ENCODE measurements at regions not wholly inside any gene's neighbourhood (a gene's known extent, or its start where the extent isn't known, plus 50 kb on each side); places are given as distances from the start of the nearest gene placed in this dataset.

GRCh38 chr6:153599901-153600300 lies 439.1 kb upstream of the OPRM1 start:
- no peak for DNase-seq
- in situ Hi-C loops (cut with HindIII; ENCODE audit: low pct_ligation_motif_present, low pct_unique_long_range_greater_than_20kb, low sequenced_read_pairs): no loop called here

DNA sequence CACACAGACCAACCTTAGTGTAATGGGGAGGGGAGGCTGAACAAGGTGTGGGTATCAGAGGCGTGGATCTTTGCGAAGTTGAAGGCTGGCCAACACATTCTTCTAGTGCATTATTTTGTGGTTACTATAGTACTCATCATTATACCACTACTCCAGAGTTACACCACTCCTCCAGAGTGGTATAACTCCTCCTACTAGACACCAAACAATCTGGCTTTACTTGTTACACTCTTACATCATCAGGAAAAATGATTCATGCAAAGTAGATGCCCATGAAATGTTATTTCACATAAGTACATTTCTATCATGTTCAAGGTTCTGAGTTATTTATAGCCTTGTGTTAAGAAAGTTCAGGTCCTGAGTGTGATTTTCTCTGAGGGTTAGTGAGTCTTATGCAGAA lies 443.1 kb upstream of the OPRM1 start:
- in situ Hi-C loops (cut with HindIII; ENCODE audit: low pct_ligation_motif_present, low pct_unique_long_range_greater_than_20kb, low sequenced_read_pairs): no loop called here
- DNase-seq: no peak

GRCh38 chr6:153594871-153595270 lies 444.2 kb upstream of the OPRM1 start:
- DNase-seq: no peak
- in situ Hi-C loops (cut with HindIII; ENCODE audit: low pct_ligation_motif_present, low pct_unique_long_range_greater_than_20kb, low sequenced_read_pairs): no loop called here

GRCh38 chr6:153591159-153591558 lies 447.9 kb upstream of the OPRM1 start:
- in situ Hi-C loops (cut with HindIII; ENCODE audit: low pct_ligation_motif_present, low pct_unique_long_range_greater_than_20kb, low sequenced_read_pairs): no loop called here
- DNase-seq: no peak

- in situ Hi-C loops (cut with HindIII; ENCODE audit: low pct_ligation_motif_present, low pct_unique_long_range_greater_than_20kb, low sequenced_read_pairs): no loop called here
- no peak for DNase-seq
These were observed 448.6 kb upstream of the OPRM1 start for GRCh38 chr6:153590411-153590810.

DNA sequence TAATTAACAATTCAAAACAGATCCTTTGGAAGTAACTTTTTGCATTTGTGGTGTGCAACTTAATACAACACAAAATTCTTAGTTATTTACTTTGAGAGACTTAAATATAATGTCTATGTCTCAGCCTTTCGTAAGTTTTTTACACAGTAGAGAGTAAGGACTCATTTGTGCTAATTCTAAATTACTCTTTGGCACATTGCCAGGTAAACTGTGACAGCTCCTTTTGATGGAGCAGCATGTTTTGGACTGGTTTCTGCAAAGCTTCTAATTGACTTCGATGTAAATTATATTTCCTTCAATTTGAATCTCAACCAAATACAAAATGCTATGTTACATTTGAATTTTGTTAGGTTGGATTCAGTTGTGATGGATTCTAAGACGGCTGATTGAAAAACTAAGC lies 450.7 kb upstream of the OPRM1 start:
- in situ Hi-C loops (cut with HindIII; ENCODE audit: low pct_ligation_motif_present, low pct_unique_long_range_greater_than_20kb, low sequenced_read_pairs): no loop called here

GRCh38 chr6:153583685-153584084 lies 452.6 kb upstream of the RGS17 start:
- in situ Hi-C loops (cut with HindIII; ENCODE audit: low pct_ligation_motif_present, low pct_unique_long_range_greater_than_20kb, low sequenced_read_pairs): no loop called here

More for the DNA sequence above, 450.7 kb upstream of the OPRM1 start:
- no peak for DNase-seq

GRCh38 chr6:153580776-153581175 lies 449.7 kb upstream of the RGS17 start:
- in situ Hi-C loops (cut with HindIII; ENCODE audit: low pct_ligation_motif_present, low pct_unique_long_range_greater_than_20kb, low sequenced_read_pairs): no loop called here
- no peak for DNase-seq

More at GRCh38 chr6:153583685-153584084, 452.6 kb upstream of the RGS17 start:
- DNase-seq: no peak

DNA sequence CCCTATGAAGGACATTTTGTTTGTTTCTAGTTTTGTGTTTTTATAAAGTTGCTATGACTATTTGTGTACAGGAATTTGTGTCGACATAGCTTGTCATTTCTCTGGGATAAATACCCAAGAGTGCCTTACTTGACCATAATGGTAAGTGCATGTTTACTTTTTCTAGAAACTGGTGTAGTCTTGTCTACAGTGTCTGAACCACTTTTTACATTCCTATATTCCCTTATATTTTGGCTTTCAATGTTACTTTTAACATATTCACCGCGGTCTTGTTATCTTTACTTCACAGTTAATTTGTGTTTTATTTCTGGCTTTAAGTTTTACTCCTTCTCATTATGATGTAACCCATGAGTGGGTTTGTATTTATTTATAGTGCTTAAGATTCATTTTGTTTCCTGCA lies 444.4 kb upstream of the RGS17 start:
- no peak for DNase-seq
- in situ Hi-C loops (cut with HindIII; ENCODE audit: low pct_ligation_motif_present, low pct_unique_long_range_greater_than_20kb, low sequenced_read_pairs): no loop called here

DNA sequence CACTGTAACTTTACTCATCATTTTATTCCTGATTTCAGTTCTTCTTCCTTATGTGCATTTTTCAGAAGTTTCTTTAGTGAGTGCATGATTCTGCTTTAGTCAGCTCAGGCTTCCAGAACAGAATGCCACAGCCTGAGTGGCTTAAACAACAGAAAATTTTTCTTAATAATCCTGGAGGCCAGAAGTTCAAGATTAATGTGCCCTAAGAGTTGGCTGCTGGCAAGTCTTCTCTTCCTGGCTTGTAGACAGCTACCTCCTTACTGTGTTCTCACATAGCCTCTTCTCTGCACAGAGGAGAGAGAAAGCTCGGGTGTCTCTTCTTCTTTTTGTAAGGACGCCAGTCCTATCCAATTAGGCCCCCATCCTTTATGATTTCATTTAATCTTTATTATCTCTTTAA lies 443.1 kb upstream of the RGS17 start:
- no peak for DNase-seq
- in situ Hi-C loops (cut with HindIII; ENCODE audit: low pct_ligation_motif_present, low pct_unique_long_range_greater_than_20kb, low sequenced_read_pairs): no loop called here

- in situ Hi-C loops (cut with HindIII; ENCODE audit: low pct_ligation_motif_present, low pct_unique_long_range_greater_than_20kb, low sequenced_read_pairs): no loop called here
These were observed 441.3 kb upstream of the RGS17 start for GRCh38 chr6:153572371-153572770.

GRCh38 chr6:153568628-153569027 lies 437.5 kb upstream of the RGS17 start:
- in situ Hi-C loops (cut with HindIII; ENCODE audit: low pct_ligation_motif_present, low pct_unique_long_range_greater_than_20kb, low sequenced_read_pairs): no loop called here
- DNase-seq: no peak

More at GRCh38 chr6:153572371-153572770, 441.3 kb upstream of the RGS17 start:
- DNase-seq: no peak

DNA sequence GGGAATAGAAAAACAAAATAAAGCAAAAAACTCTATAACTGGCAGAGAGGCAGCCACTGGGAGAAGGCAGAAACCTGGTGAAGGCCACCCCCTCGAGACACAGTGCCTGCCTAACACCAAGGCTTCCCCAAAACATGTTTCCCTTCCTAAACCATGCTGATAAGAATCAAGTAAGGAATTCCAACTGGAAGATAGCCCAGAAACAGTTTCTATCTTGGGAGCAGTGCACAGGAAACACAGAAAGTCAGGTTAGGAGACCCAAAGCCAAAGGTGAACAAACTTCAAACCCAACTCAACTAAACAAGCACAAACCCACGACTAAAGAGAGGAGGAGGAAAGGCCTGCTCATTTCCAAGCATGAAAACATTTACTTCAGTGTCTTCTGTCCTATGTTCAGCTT lies 433.7 kb upstream of the RGS17 start:
- DNase-seq: no peak
- in situ Hi-C loops (cut with HindIII; ENCODE audit: low pct_ligation_motif_present, low pct_unique_long_range_greater_than_20kb, low sequenced_read_pairs): no loop called here

DNA sequence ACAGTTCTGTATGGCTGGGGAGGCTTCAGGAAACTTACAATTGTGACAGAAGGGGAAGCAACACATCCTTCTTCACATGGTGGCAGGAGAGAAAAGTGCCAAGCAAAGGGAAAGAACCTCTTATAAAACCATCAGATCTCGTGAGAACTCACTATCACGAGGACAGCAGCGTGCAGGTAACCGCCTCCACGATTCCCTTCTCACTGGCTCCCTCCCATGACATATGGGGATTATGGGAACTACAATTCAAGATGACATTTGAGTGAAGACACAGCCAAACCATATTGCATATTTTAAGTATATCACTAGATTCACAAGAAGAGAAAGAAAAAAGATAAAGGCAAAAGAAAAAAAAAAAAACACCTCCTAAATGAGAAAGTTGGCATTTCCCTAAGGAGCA lies 431.9 kb upstream of the RGS17 start:
- in situ Hi-C loops (cut with HindIII; ENCODE audit: low pct_ligation_motif_present, low pct_unique_long_range_greater_than_20kb, low sequenced_read_pairs): no loop called here
- no peak for DNase-seq

DNA sequence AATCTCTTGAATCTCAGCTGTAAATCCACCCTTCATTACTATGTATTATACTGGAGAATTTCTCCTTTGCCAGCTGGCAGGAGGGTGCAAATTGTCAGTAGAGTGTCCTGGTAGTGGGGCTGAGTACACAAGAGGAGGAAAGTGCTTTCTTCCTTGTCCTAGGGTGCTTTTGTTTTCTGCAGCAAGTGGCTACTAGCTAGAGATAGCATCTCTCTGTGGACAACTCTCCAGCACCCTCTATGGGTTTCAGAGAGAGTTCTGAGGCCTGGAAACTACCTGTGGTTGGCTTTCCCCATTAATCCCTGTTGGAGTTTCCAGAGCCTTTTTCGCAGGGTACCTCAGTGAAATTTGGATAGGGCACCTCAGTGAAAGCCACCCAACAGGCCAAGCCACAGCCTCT lies 422.5 kb upstream of the RGS17 start:
- in situ Hi-C loops (cut with HindIII; ENCODE audit: low pct_ligation_motif_present, low pct_unique_long_range_greater_than_20kb, low sequenced_read_pairs): no loop called here
- DNase-seq: peak; percentile 14

DNA sequence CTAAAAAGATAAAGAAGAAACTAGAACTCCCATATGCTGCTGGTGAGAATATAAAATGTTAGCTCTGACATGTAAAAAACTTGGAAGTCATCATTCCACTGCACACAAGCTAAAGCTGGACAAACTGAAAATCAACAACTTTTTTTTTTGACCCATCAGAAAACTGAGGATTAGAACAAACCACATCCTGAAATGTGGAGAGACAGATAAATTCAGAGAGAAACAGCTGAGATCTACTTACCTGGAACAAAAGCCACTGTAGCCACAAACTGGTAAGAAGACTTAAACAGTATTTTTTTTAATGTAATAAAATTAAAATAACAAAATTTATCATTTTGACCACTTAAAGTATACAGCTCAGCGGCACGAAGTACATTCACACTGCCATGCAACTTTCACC lies 408.5 kb upstream of the RGS17 start:
- in situ Hi-C loops (cut with HindIII; ENCODE audit: low pct_ligation_motif_present, low pct_unique_long_range_greater_than_20kb, low sequenced_read_pairs): no loop called here
- DNase-seq: no peak

GRCh38 chr6:153538491-153538890 lies 407.4 kb upstream of the RGS17 start:
- in situ Hi-C loops (cut with HindIII; ENCODE audit: low pct_ligation_motif_present, low pct_unique_long_range_greater_than_20kb, low sequenced_read_pairs): no loop called here
- no peak for DNase-seq

DNA sequence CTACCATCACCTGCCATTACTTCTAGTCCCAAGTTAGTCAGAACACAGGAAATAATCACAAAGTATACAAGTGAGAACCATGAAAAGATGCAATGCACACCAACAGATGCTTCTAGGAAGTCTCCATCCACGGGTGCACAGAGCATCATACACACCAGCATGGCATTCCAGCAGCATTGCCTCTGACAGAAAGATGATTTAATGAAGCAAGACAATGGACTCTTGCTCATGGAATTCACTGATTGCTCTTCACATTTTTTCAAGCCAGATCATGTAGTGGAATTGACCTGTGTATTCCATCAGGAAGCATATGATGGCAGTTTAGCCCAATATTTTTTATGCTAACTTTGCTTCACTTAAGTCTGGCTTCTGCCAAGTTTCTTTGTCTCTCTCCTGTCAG lies 406.3 kb upstream of the RGS17 start:
- no peak for DNase-seq
- in situ Hi-C loops (cut with HindIII; ENCODE audit: low pct_ligation_motif_present, low pct_unique_long_range_greater_than_20kb, low sequenced_read_pairs): no loop called here

GRCh38 chr6:153526479-153526878 lies 395.4 kb upstream of the RGS17 start:
- in situ Hi-C loops (cut with HindIII; ENCODE audit: low pct_ligation_motif_present, low pct_unique_long_range_greater_than_20kb, low sequenced_read_pairs): no loop called here
- DNase-seq: no peak

GRCh38 chr6:153525998-153526397 lies 394.9 kb upstream of the RGS17 start:
- DNase-seq: no peak
- in situ Hi-C loops (cut with HindIII; ENCODE audit: low pct_ligation_motif_present, low pct_unique_long_range_greater_than_20kb, low sequenced_read_pairs): no loop called here

DNA sequence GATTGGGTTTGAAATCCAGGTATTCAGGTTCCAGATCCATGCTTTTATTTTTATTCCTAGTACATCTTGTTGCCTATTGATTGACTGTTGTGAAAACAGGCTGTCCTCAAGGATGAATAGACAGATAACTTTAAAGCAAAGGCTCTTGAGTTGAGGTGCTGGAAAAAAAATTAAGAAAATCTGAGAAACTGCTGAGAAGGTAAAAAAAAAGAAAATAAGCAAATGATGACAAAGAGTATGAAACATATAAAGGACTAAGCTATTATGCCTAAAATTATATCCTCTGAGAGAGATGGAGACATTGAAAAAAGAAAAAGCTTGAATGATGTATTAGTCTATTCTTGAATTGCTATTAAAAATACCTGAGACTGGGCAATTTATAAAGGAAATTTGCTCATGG lies 392.3 kb upstream of the RGS17 start:
- in situ Hi-C loops (cut with HindIII; ENCODE audit: low pct_ligation_motif_present, low pct_unique_long_range_greater_than_20kb, low sequenced_read_pairs): no loop called here
- DNase-seq: no peak

All from ACHN (cell line).